Activated T-cell treated with anti-CD3 and anti-CD28 coated beads, Interleukin-2, amount 50 U/mL, for 72 hours (primary cell): ENCODE measurements at regions not wholly inside any gene's neighbourhood (a gene's known extent, or its start where the extent isn't known, plus 50 kb on each side); places are given as distances from the start of the nearest gene placed in this dataset.

Experiments
- ATAC-seq, 2 donors: fragments of 150-1000 bp; cut with Tn5 transposase; replicated peaks in 1 of 2; 2 replicates each; pipeline ENCODE4 v1.10.0; 2021; ENCODE audit warnings: moderate library complexity in 2 of 2, mild to moderate bottlenecking in 1 of 2
- DNase-seq, 2 donors: peaks; one replicate each; pipeline ENCODE4 v3.0.0; 2021 to 2022; ENCODE audit warnings: mixed read lengths in 1 of 2
- H3K27ac Mint-ChIP-seq: one replicate; pipeline ENCODE4 v1.8.0; 2022; ENCODE audit warnings: mild to moderate bottlenecking, moderate library complexity, mixed read lengths
- H3K27me3 Mint-ChIP-seq: one replicate; pipeline ENCODE4 v1.8.0; 2022; ENCODE audit warnings: low read depth, mixed read lengths
- H3K36me3 Mint-ChIP-seq, 2 donors: one replicate each; pipeline ENCODE4 v1.8.0; 2022; ENCODE audit warnings: mixed read lengths in 2 of 2, mild to moderate bottlenecking in 1 of 2; ENCODE audit not compliant: insufficient read depth in 2 of 2
- H3K4me1 Mint-ChIP-seq: one replicate; pipeline ENCODE4 v1.8.0; 2022; ENCODE audit warnings: low read depth, mixed read lengths
- H3K4me3 Mint-ChIP-seq, 2 donors: one replicate each; pipeline ENCODE4 v1.8.0; 2022; ENCODE audit warnings: mild to moderate bottlenecking in 2 of 2, mixed read lengths in 2 of 2, moderate library complexity in 2 of 2
- H3K9me3 Mint-ChIP-seq, 2 donors: one replicate each; pipeline ENCODE4 v1.8.0; 2022; ENCODE audit warnings: mixed read lengths in 2 of 2

DNA sequence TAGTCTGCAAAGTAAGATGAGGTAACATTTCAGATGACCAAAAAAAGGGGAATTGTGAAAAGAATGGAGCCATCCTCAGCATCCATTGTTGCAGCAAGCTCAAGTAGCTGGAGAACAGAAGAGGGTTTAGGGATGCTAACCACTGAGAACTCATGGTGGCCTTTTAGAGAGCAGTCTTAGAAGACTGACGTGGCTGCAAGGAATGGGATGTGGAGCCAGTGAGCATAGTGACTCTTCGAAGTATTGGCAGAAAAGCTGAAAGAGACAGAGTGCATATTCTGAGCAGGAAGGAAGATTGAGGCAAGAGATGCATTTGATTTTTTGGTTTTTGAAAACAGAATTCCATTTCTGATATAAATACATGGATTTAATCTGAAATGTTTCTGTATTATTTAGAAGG lies 151.2 kb downstream of the UBE2E3 start:
- H3K36me3 Mint-ChIP-seq: peaks cover 2 to 30% of the 10 kb centered on the region in 2 donors
- H3K4me1 Mint-ChIP-seq: peaks cover 61% of the 10 kb centered on the region
- peak overlapping the region; percentile 79 to 88 for H3K4me3 Mint-ChIP-seq
- peaks cover 0 to 1% of the 10 kb centered on the region in 2 donors for H3K9me3 Mint-ChIP-seq
- DNase-seq (no peak), ATAC-seq (peak in 1 of 2 donors; percentile 47)
- peak overlapping the region; percentile 90 for H3K27ac Mint-ChIP-seq
- no peaks in the 10 kb centered on the region for H3K27me3 Mint-ChIP-seq

DNA sequence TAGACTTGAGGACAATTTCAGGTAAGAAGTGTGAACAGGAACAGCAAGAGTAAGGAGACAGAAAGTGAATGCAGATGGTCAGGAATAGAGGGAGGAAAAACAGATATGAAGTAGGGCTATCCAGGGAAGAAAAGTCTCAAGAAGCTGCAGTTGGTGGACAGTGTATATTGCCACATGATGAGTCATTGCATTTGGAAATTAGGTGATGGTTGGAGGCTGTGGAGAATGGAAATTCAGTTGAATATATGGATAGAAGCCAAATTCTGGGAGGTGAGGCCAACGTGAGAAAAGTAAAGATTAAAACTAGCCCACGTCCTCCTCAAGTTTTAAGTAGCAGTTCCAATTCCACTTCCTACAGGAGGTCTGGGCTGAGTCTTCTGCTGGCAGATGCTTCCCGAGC lies 158.4 kb downstream of the UBE2E3 start:
- H3K27ac Mint-ChIP-seq: no peak overlapping the region
- DNase-seq (no peak), ATAC-seq (no peak)
- no peak overlapping the region for H3K4me3 Mint-ChIP-seq
- peaks cover 3 to 15% of the 10 kb centered on the region in 2 donors for H3K36me3 Mint-ChIP-seq
- no peaks in the 10 kb centered on the region for H3K27me3 Mint-ChIP-seq
- H3K4me1 Mint-ChIP-seq: peaks cover 54% of the 10 kb centered on the region
- H3K9me3 Mint-ChIP-seq: peaks cover 0 to 1% of the 10 kb centered on the region in 2 donors

DNA sequence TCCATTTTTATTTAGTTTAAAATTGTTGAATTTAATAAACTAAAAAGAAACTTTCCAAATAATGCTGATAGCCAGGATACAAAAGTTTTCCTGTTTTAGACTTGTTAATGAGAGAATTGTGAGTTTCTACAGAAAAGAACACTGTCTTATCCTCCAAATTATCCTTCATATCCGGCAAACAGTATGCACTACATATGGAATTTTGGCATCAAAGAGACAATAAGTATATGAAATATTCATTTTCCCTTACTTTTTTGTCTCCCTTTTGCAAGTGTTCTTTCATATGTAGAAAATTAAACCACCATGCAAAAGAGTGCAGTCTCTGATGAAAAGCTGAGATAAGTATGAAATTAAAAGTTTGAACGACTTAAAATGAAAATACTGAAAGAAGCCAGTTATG lies 159.4 kb downstream of the UBE2E3 start:
- Mint-ChIP-seq H3K4me3 (peak overlapping the region in 1 of 2 donors; percentile 78), H3K27ac (no peak overlapping the region)

DNA sequence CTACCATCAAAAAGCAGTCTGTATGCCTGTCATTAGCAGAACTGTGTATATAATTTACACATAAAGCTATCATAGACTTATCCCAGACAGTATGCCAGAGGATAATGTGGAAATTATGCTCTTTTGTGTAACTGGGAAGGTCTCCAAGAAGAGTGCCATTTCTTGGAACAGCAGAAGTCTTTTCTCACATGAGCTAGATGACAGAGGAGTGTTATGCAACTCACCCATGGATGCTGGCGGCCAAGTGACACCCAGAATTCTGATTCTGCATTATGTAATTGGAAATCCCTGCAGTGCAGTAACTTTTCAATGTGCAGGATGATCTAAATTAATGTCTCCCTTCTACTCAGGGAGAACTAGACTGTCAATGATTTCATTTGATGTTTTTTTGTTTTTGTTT lies 160.0 kb downstream of the UBE2E3 start:
- Mint-ChIP-seq H3K9me3 (peaks cover 2 to 4% of the 10 kb centered on the region in 2 donors), H3K4me1 (peaks cover 69% of the 10 kb centered on the region), H3K4me3 (peak overlapping the region; percentile 16 to 78), H3K36me3 (peaks cover 5 to 12% of the 10 kb centered on the region in 2 donors), H3K27me3 (no peaks in the 10 kb centered on the region), H3K27ac (peak overlapping the region; percentile 58)
- no peak for DNase-seq
- ATAC-seq: no peak

More for the DNA sequence above, 159.4 kb downstream of the UBE2E3 start:
- Mint-ChIP-seq H3K36me3 (peaks cover 3 to 10% of the 10 kb centered on the region in 2 donors), H3K9me3 (peaks cover 0 to 1% of the 10 kb centered on the region in 2 donors), H3K27me3 (no peaks in the 10 kb centered on the region), H3K4me1 (peaks cover 63% of the 10 kb centered on the region)
- DNase-seq: no peak
- no peak for ATAC-seq

DNA sequence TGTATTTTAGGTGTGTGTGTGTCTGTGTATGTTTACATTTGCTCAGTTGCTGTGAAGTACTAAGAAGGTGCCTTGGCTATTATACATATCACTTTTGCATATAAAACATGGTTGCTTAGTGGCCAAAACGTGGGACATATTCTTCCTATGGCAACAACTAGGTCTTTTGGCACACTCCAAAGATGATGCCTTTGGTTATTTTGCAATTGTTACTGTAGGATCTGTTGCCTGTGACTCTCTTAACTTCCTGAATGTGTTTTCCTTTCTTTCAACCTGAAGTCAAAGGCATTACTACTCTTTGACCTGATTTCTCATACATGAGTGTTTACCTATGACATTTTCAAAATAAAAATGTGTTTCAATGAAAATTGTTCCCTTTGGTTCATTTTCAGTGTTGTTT lies 160.5 kb downstream of the UBE2E3 start:
- Mint-ChIP-seq H3K4me1 (peaks cover 70% of the 10 kb centered on the region), H3K9me3 (peaks cover 2 to 4% of the 10 kb centered on the region in 2 donors), H3K4me3 (peak overlapping the region; percentile 78), H3K27me3 (no peaks in the 10 kb centered on the region), H3K27ac (peak overlapping the region; percentile 58), H3K36me3 (peaks cover 7% of the 10 kb centered on the region in 2 donors)
- ATAC-seq (no peak), DNase-seq (no peak)

DNA sequence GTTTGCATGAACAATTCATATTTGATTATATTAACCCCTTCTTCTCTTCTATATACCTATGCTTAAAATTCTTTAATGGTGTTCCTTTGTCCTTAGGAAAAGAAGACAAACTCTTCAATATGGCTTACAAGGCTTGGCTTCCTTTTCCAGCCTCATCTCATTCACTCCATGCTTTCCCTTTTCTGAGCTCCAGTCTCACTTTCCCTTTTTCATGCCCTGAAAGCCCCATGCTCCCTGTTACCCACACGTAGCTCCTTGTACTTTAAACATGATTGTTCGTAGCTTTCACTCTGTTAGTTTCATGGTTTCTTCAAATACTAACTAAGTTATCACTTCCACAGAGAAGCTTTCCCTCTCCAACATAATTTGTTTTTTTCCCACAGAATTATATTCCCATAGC lies 161.3 kb downstream of the UBE2E3 start:
- H3K4me3 Mint-ChIP-seq: peak overlapping the region; percentile 78
- no peaks in the 10 kb centered on the region for H3K27me3 Mint-ChIP-seq
- peaks cover 5 to 8% of the 10 kb centered on the region in 2 donors for H3K36me3 Mint-ChIP-seq
- H3K9me3 Mint-ChIP-seq: peaks cover 2 to 4% of the 10 kb centered on the region in 2 donors
- peak overlapping the region; percentile 27 for H3K27ac Mint-ChIP-seq
- ATAC-seq (no peak), DNase-seq (no peak)
- H3K4me1 Mint-ChIP-seq: peaks cover 73% of the 10 kb centered on the region

DNA sequence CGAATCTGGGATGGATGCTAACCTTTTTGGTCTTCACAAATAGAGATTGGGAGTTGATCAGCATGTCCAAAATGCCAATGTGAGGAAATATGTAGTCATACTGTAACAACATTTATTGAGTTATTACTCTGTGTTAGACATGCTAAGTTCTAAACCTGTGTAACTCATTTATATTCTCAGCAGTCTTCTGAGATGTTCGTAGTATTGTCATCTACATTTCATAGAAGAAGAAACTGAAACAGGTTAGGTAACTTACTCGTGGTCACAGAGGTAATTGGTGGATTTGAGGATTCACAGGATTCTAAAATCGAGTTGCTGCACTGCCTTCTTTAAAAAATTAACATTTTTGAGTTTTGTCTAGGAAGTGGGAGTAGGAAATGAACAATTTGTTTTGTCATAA lies 162.1 kb downstream of the UBE2E3 start:
- no peaks in the 10 kb centered on the region for H3K27me3 Mint-ChIP-seq
- peak overlapping the region; percentile 76 to 78 for H3K4me3 Mint-ChIP-seq

DNA sequence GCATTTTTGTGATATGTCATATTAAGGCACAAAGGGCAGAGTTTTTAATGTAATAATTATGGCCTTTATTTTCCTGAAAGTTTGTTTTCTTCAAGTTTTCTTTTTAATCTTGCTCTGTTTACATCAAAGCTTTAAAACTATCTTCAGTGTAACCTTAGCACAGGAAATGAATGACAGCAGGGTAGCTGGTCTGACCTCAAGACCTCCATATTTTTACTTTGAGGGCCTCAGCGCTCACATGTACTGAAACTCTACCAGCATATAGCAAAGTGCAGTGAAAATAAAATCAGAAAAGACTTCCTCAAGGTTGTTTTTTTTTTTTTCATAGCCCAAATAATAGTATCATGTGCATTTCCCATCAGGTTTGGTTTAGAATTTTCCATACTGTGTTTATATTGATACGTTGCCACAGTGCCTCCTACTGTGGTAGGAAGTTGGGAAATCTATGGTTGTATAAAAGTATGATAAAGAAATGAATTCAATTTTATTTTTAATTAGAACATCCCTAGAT lies 163.4 kb downstream of the UBE2E3 start:
- Mint-ChIP-seq H3K9me3 (peaks cover 2 to 4% of the 10 kb centered on the region in 2 donors), H3K27me3 (no peaks in the 10 kb centered on the region), H3K4me1 (peaks cover 72% of the 10 kb centered on the region), H3K4me3 (peak overlapping the region; percentile 23 to 41), H3K27ac (peak overlapping the region; percentile 68), H3K36me3 (peaks cover 5% of the 10 kb centered on the region in 2 donors)
- DNase-seq (no peak), ATAC-seq (peak in 1 of 2 donors; percentile 43)

More for the DNA sequence above, 162.1 kb downstream of the UBE2E3 start:
- H3K27ac Mint-ChIP-seq: peak overlapping the region; percentile 78
- peaks cover 5% of the 10 kb centered on the region in 2 donors for H3K36me3 Mint-ChIP-seq
- H3K9me3 Mint-ChIP-seq: peaks cover 2 to 4% of the 10 kb centered on the region in 2 donors
- DNase-seq (no peak), ATAC-seq (peak; percentile 76 to 84)
- H3K4me1 Mint-ChIP-seq: peaks cover 68% of the 10 kb centered on the region

DNA sequence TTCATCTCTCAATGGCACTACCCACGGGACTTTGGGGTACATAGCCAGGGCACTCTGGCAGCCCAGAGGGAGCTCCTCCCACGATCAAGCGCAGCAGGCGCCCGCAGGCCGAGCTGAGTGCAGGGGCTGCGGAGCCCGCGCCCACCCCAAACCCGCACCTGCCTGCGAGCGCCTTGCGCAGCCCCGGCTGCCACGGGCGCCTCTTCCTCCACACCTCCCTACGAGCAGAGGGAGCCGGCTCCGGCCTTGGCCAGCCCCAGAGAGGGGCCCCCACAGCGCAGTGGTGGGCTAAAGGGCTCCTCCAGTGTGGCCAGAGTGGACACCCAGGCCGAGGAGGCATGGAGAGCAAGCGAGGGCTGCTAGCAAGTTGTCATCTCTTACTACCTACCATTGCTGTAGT lies 165.2 kb downstream of the UBE2E3 start:
- Mint-ChIP-seq H3K27ac (no peak overlapping the region), H3K36me3 (peaks cover 5% of the 10 kb centered on the region in 2 donors), H3K4me3 (peak overlapping the region in 1 of 2 donors; percentile 14), H3K4me1 (peaks cover 72% of the 10 kb centered on the region), H3K9me3 (peaks cover 2 to 4% of the 10 kb centered on the region in 2 donors), H3K27me3 (no peaks in the 10 kb centered on the region)
- DNase-seq: no peak
- ATAC-seq: no peak

DNA sequence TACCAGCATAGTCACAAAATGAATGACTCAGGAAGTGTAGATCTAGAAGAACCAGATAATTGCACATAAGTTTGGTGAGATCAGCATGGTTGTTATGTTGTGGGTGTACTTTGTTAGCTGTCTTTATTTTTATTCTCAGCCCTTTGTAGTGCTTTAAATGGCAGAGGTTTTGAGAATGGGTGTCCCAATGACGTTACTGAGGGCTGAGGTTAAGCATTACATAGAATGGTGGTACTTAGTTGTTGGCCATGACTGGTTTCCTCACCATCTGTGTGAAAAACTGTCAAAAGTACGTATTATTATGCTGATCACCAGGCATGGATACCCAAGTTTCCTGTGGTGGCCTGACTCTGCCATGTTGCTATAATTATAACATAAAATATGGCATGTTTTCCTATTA lies 165.8 kb downstream of the UBE2E3 start:
- Mint-ChIP-seq H3K27me3 (no peaks in the 10 kb centered on the region), H3K9me3 (peaks cover 2 to 4% of the 10 kb centered on the region in 2 donors), H3K4me1 (peaks cover 72% of the 10 kb centered on the region), H3K27ac (no peak overlapping the region), H3K4me3 (peak overlapping the region in 1 of 2 donors; percentile 14), H3K36me3 (peaks cover 5% of the 10 kb centered on the region in 2 donors)
- DNase-seq (no peak), ATAC-seq (peak; percentile 70 to 75)

DNA sequence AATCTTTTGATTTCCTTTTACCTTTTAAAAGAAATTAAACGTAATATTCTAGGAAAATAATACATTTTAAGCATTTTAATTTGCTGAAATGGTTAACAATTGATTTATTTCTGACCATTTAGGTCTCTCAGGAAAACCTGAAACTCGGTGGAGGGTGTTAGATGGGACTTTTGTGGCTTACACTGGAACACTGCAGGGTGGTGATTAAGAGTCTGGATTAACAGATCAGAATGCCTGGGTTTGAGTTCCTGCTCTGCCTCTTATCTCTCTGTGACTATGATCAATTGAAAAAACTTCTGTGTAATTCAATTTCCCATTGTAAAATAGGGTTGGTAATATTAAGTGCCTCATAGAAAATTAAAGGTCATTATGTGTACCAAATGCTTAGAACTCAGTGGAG lies 168.7 kb downstream of the UBE2E3 start:
- peaks cover 2 to 4% of the 10 kb centered on the region in 2 donors for H3K9me3 Mint-ChIP-seq
- H3K36me3 Mint-ChIP-seq: peaks cover 5 to 7% of the 10 kb centered on the region in 2 donors
- ATAC-seq (no peak), DNase-seq (no peak)
- peak overlapping the region; percentile 1 to 32 for H3K4me3 Mint-ChIP-seq
- H3K27ac Mint-ChIP-seq: no peak overlapping the region
- peaks cover 73% of the 10 kb centered on the region for H3K4me1 Mint-ChIP-seq
- no peaks in the 10 kb centered on the region for H3K27me3 Mint-ChIP-seq

DNA sequence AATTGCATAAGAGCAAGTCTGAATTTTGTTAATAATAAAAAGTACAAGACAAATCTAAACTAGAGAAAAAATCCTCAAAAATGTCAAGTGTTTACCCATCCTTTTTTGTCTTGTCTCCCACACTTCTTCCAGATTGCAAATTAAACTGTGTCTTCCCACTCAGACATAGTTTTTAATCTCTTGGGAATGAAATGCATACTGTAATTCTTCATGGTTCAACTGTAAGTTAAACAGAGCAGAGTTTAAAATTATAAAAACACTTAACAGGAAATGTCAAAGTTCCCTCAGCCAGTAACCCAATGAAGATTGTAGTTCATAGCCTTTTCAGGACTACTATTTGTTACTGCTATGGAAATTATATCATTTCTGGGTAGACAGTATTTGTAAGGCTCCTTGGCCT lies 171.8 kb downstream of the UBE2E3 start:
- DNase-seq: no peak
- no peak for ATAC-seq
- no peak overlapping the region for H3K27ac Mint-ChIP-seq
- H3K36me3 Mint-ChIP-seq: peaks cover 6 to 17% of the 10 kb centered on the region in 2 donors
- no peak overlapping the region for H3K4me3 Mint-ChIP-seq
- H3K27me3 Mint-ChIP-seq: no peaks in the 10 kb centered on the region
- peaks cover 3 to 5% of the 10 kb centered on the region in 2 donors for H3K9me3 Mint-ChIP-seq
- peaks cover 55% of the 10 kb centered on the region for H3K4me1 Mint-ChIP-seq

DNA sequence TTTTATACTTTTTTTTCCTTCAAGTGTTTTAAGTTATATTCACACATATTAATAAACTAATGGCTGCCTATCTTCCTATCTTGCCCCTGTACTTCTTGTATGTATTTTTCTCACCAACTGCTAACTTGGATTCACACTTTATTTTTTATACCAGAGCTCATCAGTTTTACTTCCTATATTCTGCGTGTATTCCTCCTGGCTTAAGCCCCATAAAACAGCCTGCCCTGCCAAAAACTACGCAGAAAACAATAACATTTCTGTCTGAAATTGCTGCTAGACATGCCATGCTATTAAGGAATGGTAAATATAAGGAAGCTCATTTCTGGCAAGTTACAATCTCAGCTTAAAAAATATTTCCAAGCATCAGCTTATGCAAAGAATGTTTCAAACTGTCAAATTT lies 172.3 kb downstream of the UBE2E3 start:
- ATAC-seq: no peak

DNA sequence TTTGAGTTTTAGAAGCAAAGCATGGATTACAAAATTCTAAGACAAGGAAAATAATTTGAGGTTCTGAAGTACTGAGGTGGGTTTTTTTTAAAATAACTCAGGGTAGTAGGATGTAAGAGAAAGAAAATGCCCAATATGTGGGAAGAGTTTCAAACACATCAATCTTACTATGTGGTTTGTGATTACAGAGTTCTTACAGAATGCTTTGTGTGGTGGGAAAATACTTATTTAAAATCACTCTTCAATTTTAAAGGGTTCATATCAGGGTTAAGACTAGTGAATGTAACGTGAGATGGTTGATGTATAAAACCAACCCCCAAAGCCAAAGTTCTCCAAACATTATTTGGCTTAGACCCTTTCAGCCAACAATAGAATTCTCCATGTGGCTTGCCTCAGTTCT lies 173.5 kb downstream of the UBE2E3 start:
- H3K4me3 Mint-ChIP-seq: peak overlapping the region in 1 of 2 donors; percentile 16
- peak overlapping the region; percentile 55 for H3K27ac Mint-ChIP-seq
- no peak for ATAC-seq
- no peaks in the 10 kb centered on the region for H3K27me3 Mint-ChIP-seq
- peaks cover 7 to 9% of the 10 kb centered on the region in 2 donors for H3K9me3 Mint-ChIP-seq
- peaks cover 11 to 20% of the 10 kb centered on the region in 2 donors for H3K36me3 Mint-ChIP-seq
- DNase-seq: no peak
- peaks cover 46% of the 10 kb centered on the region for H3K4me1 Mint-ChIP-seq

More for the DNA sequence above, 172.3 kb downstream of the UBE2E3 start:
- peak overlapping the region; percentile 86 for H3K27ac Mint-ChIP-seq
- H3K36me3 Mint-ChIP-seq: peaks cover 6 to 18% of the 10 kb centered on the region in 2 donors
- H3K4me1 Mint-ChIP-seq: peaks cover 55% of the 10 kb centered on the region
- peak overlapping the region; percentile 1 to 72 for H3K4me3 Mint-ChIP-seq
- no peak for DNase-seq
- H3K27me3 Mint-ChIP-seq: no peaks in the 10 kb centered on the region
- H3K9me3 Mint-ChIP-seq: peaks cover 3 to 6% of the 10 kb centered on the region in 2 donors
